AG20443 (cell line): ENCODE measurements at regions not wholly inside any gene's neighbourhood (a gene's known extent, or its start where the extent isn't known, plus 50 kb on each side); places are given as distances from the start of the nearest gene placed in this dataset.

Experiments
- DNase-seq: peaks from one replicate; pipeline ENCODE4 v3.0.0; 2012; ENCODE audit warnings: low spot score, mixed read lengths

- no peak for DNase-seq
These were observed 203.4 kb downstream of the ZNF648 start for GRCh38 chr1:181858135-181858534.
